IMR-90 (cell line): ENCODE measurements at regions not wholly inside any gene's neighbourhood (a gene's known extent, or its start where the extent isn't known, plus 50 kb on each side); places are given as distances from the start of the nearest gene placed in this dataset.

Source experiments
- ATAC-seq: fragments of 200-7000 bp; cut with Tn5 transposase; 2 replicates; pipeline ENCODE4 v1.9.1; 2020; ENCODE audit warnings: low read depth, mild to moderate bottlenecking, moderate library complexity
- BruUV-seq: library from RNA; stranded (reverse); fragments of 400-500 nt; replicated peaks from 2 replicates; lab custom pipeline; 2021; lab: Mats Ljungman, UMichigan
- CTCF ChIA-PET: fragments of 300-600 bp; formaldehyde crosslinking; extraction: SDS; loops from one replicate; lab custom pipeline; 2021; ENCODE audit warnings: antibody characterized with exemption; lab: Yijun Ruan, JAX
- POLR2A ChIA-PET: fragments of 300-600 bp; sonication (Branson Sonifier 250); formaldehyde crosslinking; loops from one replicate; lab custom pipeline; 2022; ENCODE audit warnings: antibody characterized with exemption; ENCODE audit not compliant: unreplicated experiment; lab: Charles Lee
- DNase-seq: peaks from one replicate; pipeline ENCODE4 v3.0.0; 2013
- H2AFZ ChIP-seq: replicated peaks from 2 replicates; pipeline ENCODE3; 2013; ENCODE audit warnings: low read length, mild to moderate bottlenecking; ENCODE audit not compliant: poor library complexity
- H2AK5ac ChIP-seq: 2 replicates; pipeline ENCODE4 v1.6.1; 2013; ENCODE audit warnings: low read depth, low read length, inconsistent platforms
- H2AK9ac ChIP-seq: replicated peaks from 2 replicates; pipeline ENCODE3; 2013; ENCODE audit warnings: mild to moderate bottlenecking, low read depth, low read length, moderate library complexity; ENCODE audit not compliant: poor library complexity
- H2BK120ac ChIP-seq: 2 replicates; pipeline ENCODE4 v1.6.1; 2013; ENCODE audit warnings: low read depth, low read length, inconsistent platforms
- H2BK15ac ChIP-seq: 3 replicates; pipeline ENCODE4 v1.6.1; 2013; ENCODE audit warnings: low read depth, low read length, inconsistent platforms
- H2BK20ac ChIP-seq: 2 replicates; pipeline ENCODE4 v1.6.1; 2013; ENCODE audit warnings: low read depth, mild to moderate bottlenecking, inconsistent platforms, low read length, moderate library complexity
- H2BK5ac ChIP-seq: 2 replicates; pipeline ENCODE4 v1.6.1; 2013; ENCODE audit warnings: mild to moderate bottlenecking, low read depth, low read length, inconsistent platforms; ENCODE audit not compliant: poor library complexity, severe bottlenecking
- H3K14ac ChIP-seq: replicated peaks from 2 replicates; pipeline ENCODE4 v1.6.1; 2013; ENCODE audit warnings: low read depth, low read length, inconsistent platforms
- H3K18ac ChIP-seq: 2 replicates; pipeline ENCODE4 v1.6.1; 2013; ENCODE audit warnings: low read depth, low read length, control low read depth
- H3K23ac ChIP-seq: 2 replicates; pipeline ENCODE4 v1.6.1; 2013; ENCODE audit warnings: low read depth, low read length, inconsistent platforms
- H3K27ac ChIP-seq: 2 replicates; pipeline ENCODE4 v1.5.1; 2013; ENCODE audit warnings: mild to moderate bottlenecking, control low read depth, low read length; ENCODE audit not compliant: insufficient read depth
- H3K27me3 ChIP-seq: 2 replicates; pipeline ENCODE4 v1.6.1; 2013; ENCODE audit warnings: low read length; ENCODE audit not compliant: control insufficient read depth, insufficient read depth
- H3K36me3 ChIP-seq: 2 replicates; pipeline ENCODE4 v1.6.1; 2013; ENCODE audit warnings: low read length, mixed read lengths; ENCODE audit not compliant: control insufficient read depth, insufficient read depth
- H3K4ac ChIP-seq: 2 replicates; pipeline ENCODE4 v1.6.1; 2013; ENCODE audit warnings: low read depth, low read length, inconsistent platforms
- H3K4me1 ChIP-seq: 2 replicates; pipeline ENCODE4 v1.6.1; 2013; ENCODE audit warnings: low read length, mixed read lengths; ENCODE audit not compliant: control insufficient read depth, insufficient read depth
- H3K4me2 ChIP-seq: 2 replicates; pipeline ENCODE4 v1.6.1; 2013; ENCODE audit warnings: low read depth, mild to moderate bottlenecking, control low read depth, low read length, moderate library complexity
- H3K4me3 ChIP-seq: 2 replicates; pipeline ENCODE4 v1.5.1; 2013; ENCODE audit warnings: low read depth, mild to moderate bottlenecking, control low read depth, low read length, moderate library complexity; ENCODE audit not compliant: insufficient read depth
- H3K56ac ChIP-seq: 2 replicates; pipeline ENCODE4 v1.6.1; 2013; ENCODE audit warnings: low read length, inconsistent platforms; ENCODE audit not compliant: insufficient read depth; ENCODE audit errors: extremely low read depth
- H3K79me1 ChIP-seq, 2 experiments: 2 replicates each; pipeline ENCODE4 v1.6.1; 2013; ENCODE audit warnings: low read length in 2 of 2, inconsistent platforms in 1 of 2, low read depth in 1 of 2
- H3K9ac ChIP-seq: 2 replicates; pipeline ENCODE4 v1.6.1; 2013; ENCODE audit warnings: low read depth, low read length, control low read depth
- H3K9me1 ChIP-seq: 2 replicates; pipeline ENCODE4 v1.6.1; 2013; ENCODE audit warnings: low read length, inconsistent platforms; ENCODE audit not compliant: insufficient read depth
- H3K9me3 ChIP-seq: 2 replicates; pipeline ENCODE4 v1.6.1; 2013; ENCODE audit warnings: low read length; ENCODE audit not compliant: control insufficient read depth, insufficient read depth
- H4K20me1 ChIP-seq: 2 replicates; pipeline ENCODE4 v1.6.1; 2013; ENCODE audit warnings: low read length, inconsistent platforms; ENCODE audit not compliant: insufficient read depth
- H4K5ac ChIP-seq: 2 replicates; pipeline ENCODE4 v1.6.1; 2013; ENCODE audit warnings: mild to moderate bottlenecking, low read depth, low read length, control low read depth
- H4K8ac ChIP-seq, 2 experiments: 2 replicates each; pipeline ENCODE4 v1.6.1; 2013; ENCODE audit warnings: low read depth in 2 of 2, low read length in 2 of 2, control low read depth in 1 of 2, inconsistent platforms in 1 of 2
- H4K91ac ChIP-seq: 2 replicates; pipeline ENCODE4 v1.6.1; 2013; ENCODE audit warnings: low read depth, low read length, inconsistent platforms; ENCODE audit not compliant: insufficient read depth
- BHLHE40 ChIP-seq: fragments of 150-350 bp; IDR thresholded peaks from 2 replicates; pipeline ENCODE4 v1.6.1; 2016; ENCODE audit warnings: mild to moderate bottlenecking, low read depth, low read length
- MAZ ChIP-seq: IDR thresholded peaks from 2 replicates; pipeline ENCODE4 v1.6.1; 2012; ENCODE audit warnings: low read depth, mild to moderate bottlenecking, low read length, improper control_type of control experiment, moderate library complexity, borderline replicate concordance
- NFE2L2 ChIP-seq: fragments of 150-350 bp; IDR thresholded peaks from 2 replicates; pipeline ENCODE4 v1.6.1; 2016; ENCODE audit warnings: low read depth, mild to moderate bottlenecking, low read length
- RFX5 ChIP-seq: IDR thresholded peaks from 2 replicates; pipeline ENCODE4 v1.8.0; 2012; ENCODE audit warnings: low read depth, mild to moderate bottlenecking, low read length, moderate library complexity
- whole genome bisulfite sequencing, 2 experiments: methylation state at CpG; one replicate each; pipeline versions ENCODE4 v1.1.5 to v1.1.7; 2013; ENCODE audit warnings: missing lambda C conversion rate in 2 of 2; ENCODE audit not compliant: insufficient read length in 1 of 2; ENCODE audit errors: extremely low coverage in 2 of 2; 5-methylcytosine and 5-hydroxymethylcytosine counted together
- dilution Hi-C: fragments of 300-500 bp; cut with HindIII; formaldehyde crosslinking; loops from one replicate; pipeline ENCODE4 v1.14.3; 2018; ENCODE audit warnings: low sequenced_read_pairs; ENCODE audit not compliant: unreplicated experiment
- in situ Hi-C: fragments of 300-500 bp; cut with MboI; formaldehyde crosslinking; loops from 3 replicates; pipeline ENCODE4 v1.14.3; 2019; ENCODE audit warnings: low sequenced_read_pairs, inconsistent platforms, mixed read lengths
- intact Hi-C: fragments of 100-400 bp; cut with micrococcal nuclease; formaldehyde crosslinking; loops from 2 replicates; pipeline ENCODE4 v1.10.0; 2022

DNA sequence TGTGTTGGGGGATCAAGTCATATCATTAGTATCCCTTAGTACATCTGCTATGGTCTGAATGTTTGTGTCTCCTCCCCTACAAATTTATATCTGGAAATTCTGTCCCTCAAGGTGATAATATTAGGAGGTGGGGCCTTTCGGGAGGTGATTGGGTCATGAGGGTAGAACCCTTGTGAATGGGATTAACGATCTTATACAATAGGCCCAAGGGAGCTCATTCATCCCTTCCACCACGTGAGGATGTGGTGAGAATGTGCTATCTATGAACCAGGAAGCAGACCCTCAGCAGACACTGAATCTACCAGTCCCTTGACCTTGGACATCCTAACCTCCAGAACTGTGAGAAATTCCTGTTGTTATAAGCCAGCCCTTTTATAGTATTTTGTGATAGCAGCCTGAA, 110.7 kb downstream of the PTCSC3 start:
- in situ Hi-C loops (no loop called here), intact Hi-C loops (no loop called here), dilution Hi-C loops (no loop called here)
- Histone ChIP-seq H2BK5ac (no peak overlapping the region), H3K23ac (no peak overlapping the region), H3K4me1 (no peaks in the 10 kb centered on the region), H2AK9ac (no peak overlapping the region), H3K36me3 (no peaks in the 10 kb centered on the region), H3K4me3 (no peak overlapping the region), H3K27ac (no peak overlapping the region), H3K9me1 (no peaks in the 10 kb centered on the region), H3K14ac (no peak overlapping the region), H4K5ac (no peak overlapping the region), H3K27me3 (peaks cover 6% of the 10 kb centered on the region), H4K91ac (no peak overlapping the region), H3K4ac (no peak overlapping the region), H3K56ac (no peak overlapping the region), H3K18ac (no peak overlapping the region), H2BK15ac (no peak overlapping the region), H3K4me2 (no peak overlapping the region), H3K9ac (no peak overlapping the region), H4K20me1 (no peaks in the 10 kb centered on the region), H2BK120ac (no peak overlapping the region), H3K9me3 (no peaks in the 10 kb centered on the region), H4K8ac (no peak overlapping the region), H3K79me1 (no peaks in the 10 kb centered on the region), H2AK5ac (no peak overlapping the region), H2BK20ac (no peak overlapping the region), H2AFZ (no peak overlapping the region)
- ChIA-PET CTCF (no interaction called here), POLR2A (no interaction called here)
- no CpG with 5 or more reads among the region's 3 CpGs for WGBS, 2 experiments
- BruUV-seq: no TSS peak
- TF ChIP-seq RFX5 (no peak), BHLHE40 (no peak), MAZ (no peak), NFE2L2 (no peak)
- ATAC-seq (no peak), DNase-seq (no peak)
